ENCODE measurements at regions not wholly inside any gene's neighbourhood (a gene's known extent, or its start where the extent isn't known, plus 50 kb on each side); places are given as distances from the start of the nearest gene placed in this dataset.

- TF ChIP-seq CTCF (IDR thresholded peaks at IDR 0.05; ENCODE audit: low read length): no peak
- TF ChIP-seq EZH2 (IDR thresholded peaks at IDR 0.05; ENCODE audit: borderline replicate concordance, low read length): no peak
Observed at GRCh38 chrY:19892076-19892964, 147.8 kb upstream of the KDM5D start.

Data from OCI-LY1 (cell line).